ENCODE measurements at regions not wholly inside any gene's neighbourhood (a gene's known extent, or its start where the extent isn't known, plus 50 kb on each side); places are given as distances from the start of the nearest gene placed in this dataset.
"Not testable (repeated sequence)": the region's sequence is repeated elsewhere in the genome, so short reads cannot be mapped to it uniquely, and the experiment has no call there.

DNA sequence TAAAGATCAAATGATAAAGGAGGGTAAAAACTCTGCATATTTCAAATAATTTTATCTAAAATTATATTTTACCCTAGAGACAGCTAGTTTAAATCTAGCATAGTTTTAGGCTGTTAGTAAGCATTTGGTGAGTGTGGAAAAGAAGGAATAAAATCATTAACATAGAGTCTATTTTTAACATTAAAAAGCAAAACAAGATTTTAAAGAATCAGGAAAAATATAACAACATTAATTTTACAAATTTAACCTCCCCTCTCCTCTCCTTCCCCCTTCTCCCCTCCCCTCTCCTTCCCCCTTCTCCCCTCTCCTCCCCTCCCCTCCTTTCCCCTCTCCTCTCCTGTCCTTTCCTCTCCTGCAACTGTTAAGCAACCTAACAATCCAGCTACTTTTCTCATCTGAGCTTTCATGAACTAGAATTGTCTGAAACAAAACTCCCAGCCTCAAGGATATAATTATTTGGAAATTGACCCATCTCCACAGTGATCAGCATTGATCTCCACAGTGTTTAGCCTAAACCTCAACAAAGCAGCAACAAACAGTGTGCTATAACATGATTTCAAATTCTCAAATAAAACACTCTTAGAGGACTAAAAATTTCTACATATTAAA is 293.2 kb downstream of the PPP1R3A start:
- DNase-seq (ENCODE audit: low read depth) = no peak
- TF ChIP-seq, protein P1, sequence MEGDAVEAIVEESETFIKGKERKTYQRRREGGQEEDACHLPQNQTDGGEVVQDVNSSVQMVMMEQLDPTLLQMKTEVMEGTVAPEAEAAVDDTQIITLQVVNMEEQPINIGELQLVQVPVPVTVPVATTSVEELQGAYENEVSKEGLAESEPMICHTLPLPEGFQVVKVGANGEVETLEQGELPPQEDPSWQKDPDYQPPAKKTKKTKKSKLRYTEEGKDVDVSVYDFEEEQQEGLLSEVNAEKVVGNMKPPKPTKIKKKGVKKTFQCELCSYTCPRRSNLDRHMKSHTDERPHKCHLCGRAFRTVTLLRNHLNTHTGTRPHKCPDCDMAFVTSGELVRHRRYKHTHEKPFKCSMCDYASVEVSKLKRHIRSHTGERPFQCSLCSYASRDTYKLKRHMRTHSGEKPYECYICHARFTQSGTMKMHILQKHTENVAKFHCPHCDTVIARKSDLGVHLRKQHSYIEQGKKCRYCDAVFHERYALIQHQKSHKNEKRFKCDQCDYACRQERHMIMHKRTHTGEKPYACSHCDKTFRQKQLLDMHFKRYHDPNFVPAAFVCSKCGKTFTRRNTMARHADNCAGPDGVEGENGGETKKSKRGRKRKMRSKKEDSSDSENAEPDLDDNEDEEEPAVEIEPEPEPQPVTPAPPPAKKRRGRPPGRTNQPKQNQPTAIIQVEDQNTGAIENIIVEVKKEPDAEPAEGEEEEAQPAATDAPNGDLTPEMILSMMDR (IDR thresholded peaks at IDR 0.05; ENCODE audit: insufficient read depth, low read depth, low read length, missing control alignments) = no peak
- H3K4me3 ChIP-seq (ENCODE audit: low read depth, low read length) = no peak overlapping the region

- TF ChIP-seq, protein P1 (IDR thresholded peaks at IDR 0.05; ENCODE audit: insufficient read depth, low read depth, low read length, missing control alignments) = no peak
- H3K4me3 ChIP-seq (ENCODE audit: low read depth, low read length) = no peak overlapping the region
- peak; percentile 8 for DNase-seq (ENCODE audit: low read depth)
These were observed 296.0 kb downstream of the PPP1R3A start for GRCh38 chr7:113622796-113623195.

DNA sequence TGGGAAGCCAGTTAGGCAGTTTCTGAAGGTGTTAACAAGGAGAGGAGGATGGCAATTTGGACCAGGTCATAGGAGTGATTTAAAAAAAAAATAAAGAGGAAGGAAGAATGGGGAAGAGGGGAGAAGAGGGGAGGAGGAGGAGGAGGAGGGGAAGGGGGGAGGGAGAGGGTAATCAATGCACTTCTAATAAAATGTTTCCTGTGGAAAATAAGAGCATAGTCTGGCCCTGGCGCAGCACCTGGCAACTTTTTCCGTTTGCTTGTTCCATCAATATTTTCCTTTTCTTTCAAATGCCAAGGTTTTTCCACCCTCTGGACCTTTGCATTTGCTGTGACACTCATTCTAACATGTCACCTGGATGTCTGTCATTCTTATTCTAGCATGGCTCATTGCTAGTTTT is 308.2 kb downstream of the PPP1R3A start:
- no peak overlapping the region for H3K4me3 ChIP-seq (ENCODE audit: low read depth, low read length)
- DNase-seq (ENCODE audit: low read depth) = no peak
- TF ChIP-seq, protein P1 (IDR thresholded peaks at IDR 0.05; ENCODE audit: insufficient read depth, low read depth, low read length, missing control alignments) = no peak

DNA sequence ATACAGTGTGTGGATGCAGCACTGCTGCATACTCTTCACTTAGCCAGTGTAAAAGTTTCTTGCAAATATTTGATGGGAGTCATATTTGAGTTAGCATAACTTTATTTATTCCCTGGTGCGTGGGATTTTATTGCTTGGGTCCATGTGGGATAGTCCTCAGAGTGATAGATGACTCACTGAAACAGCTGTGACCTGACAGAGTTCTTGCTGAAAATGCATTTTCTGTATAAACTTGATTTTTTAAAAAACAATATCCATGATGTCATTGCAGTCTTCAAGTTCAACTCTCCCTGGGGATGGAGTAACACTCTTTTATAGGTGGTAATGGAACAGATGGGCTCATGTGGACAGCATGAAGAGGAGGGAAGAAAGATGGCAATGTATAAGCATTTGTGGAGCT is 310.0 kb downstream of the PPP1R3A start:
- TF ChIP-seq, protein P1 (IDR thresholded peaks at IDR 0.05; ENCODE audit: insufficient read depth, low read depth, low read length, missing control alignments) = no peak
- DNase-seq (ENCODE audit: low read depth) = no peak
- H3K4me3 ChIP-seq (ENCODE audit: low read depth, low read length) = no peak overlapping the region

GRCh38 chr7:113606325-113606724 is 312.5 kb downstream of the PPP1R3A start:
- no peak overlapping the region for H3K4me3 ChIP-seq (ENCODE audit: low read depth, low read length)
- TF ChIP-seq, protein P1 (IDR thresholded peaks at IDR 0.05; ENCODE audit: insufficient read depth, low read depth, low read length, missing control alignments) = no peak
- no peak for DNase-seq (ENCODE audit: low read depth)

DNA sequence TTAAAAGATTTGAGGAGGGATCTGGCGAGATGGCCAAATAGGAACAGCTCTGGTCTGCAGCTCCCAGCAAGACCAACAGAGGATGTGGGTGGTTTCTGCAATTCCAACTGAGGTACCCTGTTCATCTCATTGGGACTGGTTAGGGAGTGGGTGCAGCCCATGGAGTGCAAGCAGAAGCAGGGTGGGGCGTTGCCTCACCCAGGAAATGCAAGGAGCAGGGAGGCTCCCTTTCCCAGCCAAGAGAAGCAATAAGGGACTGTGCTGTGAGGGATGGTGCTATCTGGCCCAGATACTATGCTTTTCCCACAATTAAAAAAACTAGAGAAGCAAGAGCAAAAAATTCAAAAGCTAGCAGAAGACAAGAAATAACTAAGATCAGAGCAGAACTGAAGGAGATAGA is 318.4 kb downstream of the PPP1R3A start:
- DNase-seq (ENCODE audit: low read depth); H3K4me3 ChIP-seq (ENCODE audit: low read depth, low read length): not testable (repeated sequence)

DNA sequence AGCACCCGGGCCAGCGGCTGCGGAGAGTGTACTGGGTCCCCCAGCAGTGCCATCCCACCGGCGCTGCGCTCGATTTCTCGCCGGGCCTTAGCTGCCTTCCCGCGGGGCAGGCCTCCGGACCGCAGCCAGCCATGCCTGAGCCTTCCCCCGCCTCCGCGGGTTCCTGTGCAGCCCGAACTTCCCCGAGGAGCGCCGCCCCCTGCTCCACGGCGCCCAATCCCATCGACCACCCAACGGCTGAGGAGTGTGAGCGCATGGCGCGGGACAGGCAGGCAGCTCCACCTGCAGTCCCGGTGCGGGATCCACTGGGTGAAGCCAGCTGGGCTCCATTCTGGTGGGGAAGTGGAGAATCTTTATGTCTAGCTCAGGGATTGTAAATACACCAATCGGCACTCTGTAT is 325.4 kb downstream of the PPP1R3A start:
- not testable (repeated sequence) for DNase-seq (ENCODE audit: low read depth); H3K4me3 ChIP-seq (ENCODE audit: low read depth, low read length)

- DNase-seq (ENCODE audit: low read depth) = not testable (repeated sequence)
These were observed 325.9 kb downstream of the PPP1R3A start for GRCh38 chr7:113592924-113593323.

DNA sequence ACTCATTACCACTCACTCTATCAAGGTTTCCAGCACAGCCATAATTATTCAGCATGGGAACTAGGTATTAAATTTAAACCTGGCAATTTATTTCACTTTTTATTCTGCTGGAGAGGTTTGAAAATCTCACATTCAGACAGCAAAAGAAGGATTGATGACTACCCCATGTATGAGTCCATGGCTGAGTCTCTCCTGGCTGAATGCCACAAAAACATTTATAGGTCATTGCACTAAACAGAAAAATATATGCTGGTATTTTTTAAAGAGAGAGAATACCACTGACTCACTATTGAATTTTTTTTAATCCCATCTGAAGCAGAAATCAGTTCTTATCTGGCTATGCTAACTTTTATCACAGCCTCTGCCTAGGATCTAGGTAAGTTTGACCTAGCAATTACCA is 336.3 kb downstream of the PPP1R3A start:
- TF ChIP-seq, protein P1 (IDR thresholded peaks at IDR 0.05; ENCODE audit: insufficient read depth, low read depth, low read length, missing control alignments) = no peak
- DNase-seq (ENCODE audit: low read depth) = no peak

More at GRCh38 chr7:113592924-113593323, 325.9 kb downstream of the PPP1R3A start:
- not testable (repeated sequence) for H3K4me3 ChIP-seq (ENCODE audit: low read depth, low read length)

DNA sequence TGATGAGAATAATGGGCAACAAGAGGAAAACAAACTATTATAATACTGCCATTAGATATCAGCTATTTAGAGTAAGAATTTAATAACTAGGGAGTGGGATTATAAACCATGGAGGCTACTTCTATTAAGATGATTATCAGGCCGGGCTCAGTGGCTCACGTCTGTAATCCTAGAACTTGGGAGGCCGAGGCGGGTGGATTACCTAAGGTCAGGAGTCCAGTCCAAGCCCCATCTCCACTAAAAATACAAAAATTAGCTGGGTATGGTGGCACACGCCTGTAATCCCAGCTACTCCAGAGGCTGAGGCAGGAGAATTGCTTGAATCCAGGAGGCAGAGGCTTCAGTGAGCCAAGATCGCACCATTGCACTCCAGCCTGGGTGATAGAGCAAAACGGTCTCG is 355.6 kb downstream of the PPP1R3A start:
- H3K4me3 ChIP-seq (ENCODE audit: low read depth, low read length); DNase-seq (ENCODE audit: low read depth): not testable (repeated sequence)

More for the DNA sequence above, 336.3 kb downstream of the PPP1R3A start:
- H3K4me3 ChIP-seq (ENCODE audit: low read depth, low read length) = no peak overlapping the region
